Mesenteric fat pad (tissue), 1 donor: ENCODE measurements at regions not wholly inside any gene's neighbourhood (a gene's known extent, or its start where the extent isn't known, plus 50 kb on each side); places are given as distances from the start of the nearest gene placed in this dataset.
A peak's percentile ranks its signal among the peaks of the same experiment; 100 is the strongest.

Experiments used
- DNase-seq: peaks from one replicate; pipeline ENCODE4 v3.0.0-alpha.2; 2020; ENCODE audit warnings: low spot score
- donor health status: DM: yes; HTN: yes; CAD: no.

DNA sequence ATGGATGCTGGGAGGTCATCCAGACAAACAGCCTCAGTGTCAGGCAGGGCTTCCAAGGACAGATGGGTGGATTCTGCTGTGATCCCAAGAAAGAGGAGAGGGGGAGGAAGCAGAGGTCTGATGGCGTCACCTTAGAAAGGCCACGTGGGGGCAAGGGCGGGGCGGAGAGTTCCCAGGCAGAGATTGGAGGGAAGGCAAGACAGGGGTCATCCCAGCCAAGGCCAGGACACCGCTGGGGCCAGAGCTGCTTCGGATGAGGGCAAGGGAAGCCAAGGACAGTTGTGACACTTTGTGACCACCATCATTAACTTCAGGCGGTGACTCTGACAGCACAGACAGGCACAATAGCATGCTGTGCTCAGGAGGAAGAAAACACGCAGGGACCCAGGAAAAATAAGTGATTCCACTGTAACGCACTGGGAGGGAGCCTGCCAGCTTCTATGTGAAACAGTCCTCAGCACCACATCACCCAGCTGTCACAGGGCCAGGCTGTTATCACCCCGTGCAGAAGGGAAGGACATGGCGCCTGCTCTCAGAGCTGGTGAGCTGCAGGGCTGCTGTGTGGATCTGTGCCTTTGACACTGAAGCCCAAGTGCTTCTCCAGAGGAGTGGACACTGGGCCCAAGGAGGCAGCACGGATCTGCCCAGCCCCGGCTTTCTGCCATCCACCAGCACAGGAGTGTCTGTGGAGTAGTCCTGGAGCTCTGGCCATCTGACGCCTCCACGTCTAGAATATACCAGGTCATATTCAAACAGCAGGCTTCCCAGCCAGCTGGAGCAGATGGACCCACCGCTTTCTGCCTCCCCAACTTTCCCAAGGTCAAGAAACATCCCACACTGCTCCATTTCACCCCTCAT, 204.1 kb downstream of the NDUFA10 start:
- DNase-seq, result peak; percentile 84

DNA sequence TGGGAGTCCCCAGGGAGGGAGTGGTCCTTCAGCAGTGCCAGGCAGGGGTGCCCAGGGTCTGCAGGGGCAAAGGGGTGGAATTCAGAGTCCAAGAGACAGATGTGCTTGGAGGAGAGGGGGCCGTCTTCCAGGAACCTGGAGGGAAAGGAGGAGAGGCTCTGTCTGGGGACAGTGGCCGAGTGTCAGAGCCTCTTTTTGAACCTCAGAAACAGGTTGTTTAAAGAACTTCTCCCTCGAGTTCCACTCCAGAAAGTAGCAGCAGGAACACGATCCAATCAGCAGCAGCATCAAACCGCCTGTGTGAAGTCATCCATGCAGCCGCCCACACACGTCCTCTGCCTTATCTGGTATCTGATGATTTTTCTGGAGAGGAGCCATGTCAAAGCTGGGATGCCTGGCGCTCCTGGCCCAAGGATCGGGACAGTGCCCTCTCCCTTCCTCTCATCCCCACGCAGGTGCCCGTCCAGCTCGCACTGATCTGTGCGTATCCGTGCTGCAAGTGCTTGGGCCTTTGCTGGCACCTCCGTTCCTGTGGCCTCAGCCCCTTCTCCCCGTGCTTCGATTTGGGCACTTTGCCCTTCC, 205.1 kb downstream of the NDUFA10 start:
- DNase-seq, result peak; percentile 81

DNA sequence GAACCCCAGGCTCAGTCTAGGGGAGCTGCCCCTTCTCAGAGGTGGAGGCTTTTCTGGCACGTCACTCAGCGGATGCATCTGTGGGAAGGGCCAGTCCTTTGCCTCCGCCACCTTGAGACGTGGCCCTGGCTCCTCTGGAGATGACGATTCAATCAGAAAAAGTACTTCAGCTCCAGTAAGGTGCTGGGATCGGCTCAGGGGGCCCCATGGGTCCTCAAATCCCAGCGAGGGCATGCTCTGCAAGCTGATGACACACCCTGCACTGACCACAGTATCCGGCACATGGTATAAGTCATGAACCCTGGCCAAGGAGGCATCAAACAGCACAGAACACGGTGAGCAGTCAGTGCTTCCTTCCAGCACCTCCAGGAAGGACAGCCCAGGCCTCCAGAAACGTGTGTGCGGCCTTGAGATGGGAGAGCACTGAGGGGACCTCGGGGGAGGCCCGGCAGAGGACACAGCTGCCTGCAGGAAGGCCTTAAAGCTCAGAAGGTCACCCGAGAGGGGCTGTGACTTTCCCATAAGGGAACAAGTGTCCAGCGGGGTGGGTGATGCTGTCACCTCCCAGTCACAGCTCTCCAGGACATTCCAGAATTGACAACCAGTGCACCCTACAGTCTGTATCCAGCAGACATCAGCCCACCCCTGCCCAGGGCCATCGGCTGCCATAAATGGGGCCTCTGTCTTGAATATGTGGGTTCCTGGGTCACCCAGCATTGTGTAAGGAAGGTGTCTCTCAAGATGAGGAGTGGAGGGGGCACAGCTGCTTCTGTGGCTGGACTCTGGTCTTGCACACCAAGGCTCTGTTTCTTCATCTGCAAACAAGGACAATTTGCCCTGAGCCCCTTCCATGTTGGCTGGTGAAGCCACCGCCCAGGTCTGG, 205.8 kb downstream of the NDUFA10 start:
- peak; percentile 86 for DNase-seq

DNA sequence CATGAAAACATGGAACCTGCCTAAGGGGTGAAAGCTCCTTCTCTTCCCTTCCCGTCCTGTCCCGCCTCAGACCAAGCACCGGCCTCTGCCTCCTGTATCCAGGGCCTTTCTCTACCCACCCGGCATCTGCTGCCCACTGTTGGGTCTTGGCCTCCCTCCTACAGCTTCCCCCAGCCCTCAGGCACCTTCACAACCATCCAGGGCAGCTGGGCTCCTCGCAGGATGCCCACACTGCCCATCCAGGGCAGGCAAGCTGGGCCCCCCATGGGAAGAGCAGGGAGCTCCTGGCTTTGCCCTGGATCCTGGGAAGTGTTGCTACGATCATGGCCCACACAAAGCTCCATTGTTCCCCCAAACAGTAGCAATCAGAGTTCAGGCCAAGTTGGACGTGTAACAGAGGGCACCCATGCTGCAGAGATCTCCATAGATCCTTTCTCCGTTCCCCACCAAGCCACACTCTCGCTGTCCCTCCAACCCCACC, 206.6 kb downstream of the NDUFA10 start:
- peak; percentile 84 for DNase-seq

DNA sequence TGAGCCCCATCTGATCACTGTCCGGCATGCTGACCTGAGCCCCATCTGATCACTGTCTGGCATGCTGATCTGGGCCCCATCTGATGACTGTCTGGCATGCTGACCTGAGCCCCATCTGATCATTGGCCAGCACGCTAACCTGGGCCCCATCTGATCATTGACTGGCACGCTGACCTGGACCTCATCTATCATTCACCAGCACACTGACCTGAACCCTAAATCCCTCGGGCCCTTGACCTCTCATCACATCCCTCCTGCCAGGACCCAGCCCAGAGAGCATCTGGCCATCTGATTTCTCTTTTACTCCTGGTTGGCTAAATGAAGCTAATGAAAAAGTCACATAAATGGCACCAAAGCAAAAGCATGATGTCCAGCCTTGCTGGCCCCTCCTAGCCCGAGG, 207.1 kb downstream of the NDUFA10 start:
- DNase-seq, result peak; percentile 88

DNA sequence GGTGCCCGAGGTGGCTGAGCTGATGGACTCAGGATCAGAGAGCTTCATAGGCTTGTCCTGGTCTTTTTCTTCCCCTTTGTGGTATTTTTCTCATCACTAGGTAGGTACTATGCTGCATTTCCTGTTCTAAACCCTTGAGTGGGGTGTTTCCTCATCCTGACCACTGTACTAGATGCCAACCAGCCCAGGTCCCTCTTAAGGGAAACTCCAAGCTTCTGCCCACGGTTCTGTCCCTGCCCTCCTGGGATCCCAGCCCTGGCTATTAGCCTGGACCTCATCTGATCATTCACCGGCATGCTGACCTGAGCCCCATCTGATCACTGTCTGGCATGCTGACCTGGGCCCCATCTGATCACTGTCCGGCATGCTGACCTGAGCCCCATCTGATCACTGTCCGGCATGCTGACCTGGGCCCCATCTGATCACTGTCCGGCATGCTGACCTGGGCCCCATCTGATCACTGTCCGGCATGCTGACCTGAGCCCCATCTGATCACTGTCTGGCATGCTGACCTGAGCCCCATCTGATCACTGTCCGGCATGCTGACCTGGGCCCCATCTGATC, 207.6 kb downstream of the NDUFA10 start:
- DNase-seq, result peak; percentile 55

DNA sequence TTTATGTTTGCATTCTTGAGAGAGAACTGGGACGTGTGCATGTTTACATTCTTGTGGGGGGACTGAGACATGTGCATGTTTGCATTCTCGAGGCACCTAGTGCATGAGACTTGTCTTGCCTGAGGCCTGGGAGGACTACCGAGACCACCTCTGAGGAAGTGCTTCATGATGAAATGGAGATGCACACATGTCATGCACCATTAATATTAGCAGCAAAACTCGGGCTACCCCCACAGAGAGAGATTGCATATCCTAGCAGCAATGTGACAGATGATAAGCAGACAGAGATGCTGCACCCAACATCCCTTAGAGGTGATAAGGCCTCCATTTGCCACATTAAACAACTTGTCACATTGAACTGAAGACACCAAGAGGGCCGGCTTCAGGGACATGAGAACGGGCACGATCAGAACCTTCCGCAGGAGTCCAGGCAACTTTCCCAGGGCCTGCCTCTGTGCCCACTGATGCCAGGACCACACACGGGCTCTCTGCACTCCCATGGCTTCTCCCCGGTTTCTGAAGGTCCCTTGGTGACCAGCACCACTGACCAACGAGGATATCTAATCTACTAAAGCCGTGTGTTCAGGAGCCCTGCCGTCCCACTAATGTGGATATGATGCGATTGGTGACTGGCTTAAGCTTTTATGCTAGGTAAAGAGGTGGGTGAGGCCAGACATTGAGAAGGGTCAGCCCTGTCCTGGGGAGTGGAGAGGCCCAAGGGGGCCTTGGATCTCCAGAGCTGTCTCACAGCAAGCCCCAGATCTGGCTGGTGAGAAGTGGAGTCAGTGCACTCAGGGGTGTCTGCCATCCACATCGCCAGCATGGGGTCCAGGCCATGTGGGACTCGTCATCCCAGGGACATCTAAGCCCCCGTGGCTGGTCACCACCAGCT, 208.3 kb downstream of the NDUFA10 start:
- peak; percentile 80 for DNase-seq

DNA sequence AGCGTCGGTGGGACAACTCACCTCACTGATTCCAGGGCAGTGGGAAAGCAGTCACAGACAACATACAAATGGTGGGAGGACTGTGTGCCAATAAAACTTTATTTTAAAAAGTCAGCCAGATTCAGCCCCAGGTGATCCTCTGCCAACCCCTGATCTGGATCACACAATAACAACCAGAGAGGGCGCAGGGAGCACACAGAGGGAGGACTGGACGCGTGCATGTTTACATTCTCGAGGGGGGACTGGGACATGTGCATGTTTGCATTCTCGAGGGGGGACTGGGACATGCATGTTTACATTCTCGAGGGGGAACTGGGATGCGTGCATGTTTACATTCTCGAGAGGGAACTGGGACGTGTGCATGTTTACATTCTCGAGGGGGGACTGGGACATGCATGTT, 209.5 kb downstream of the NDUFA10 start:
- DNase-seq, result peak; percentile 73

DNA sequence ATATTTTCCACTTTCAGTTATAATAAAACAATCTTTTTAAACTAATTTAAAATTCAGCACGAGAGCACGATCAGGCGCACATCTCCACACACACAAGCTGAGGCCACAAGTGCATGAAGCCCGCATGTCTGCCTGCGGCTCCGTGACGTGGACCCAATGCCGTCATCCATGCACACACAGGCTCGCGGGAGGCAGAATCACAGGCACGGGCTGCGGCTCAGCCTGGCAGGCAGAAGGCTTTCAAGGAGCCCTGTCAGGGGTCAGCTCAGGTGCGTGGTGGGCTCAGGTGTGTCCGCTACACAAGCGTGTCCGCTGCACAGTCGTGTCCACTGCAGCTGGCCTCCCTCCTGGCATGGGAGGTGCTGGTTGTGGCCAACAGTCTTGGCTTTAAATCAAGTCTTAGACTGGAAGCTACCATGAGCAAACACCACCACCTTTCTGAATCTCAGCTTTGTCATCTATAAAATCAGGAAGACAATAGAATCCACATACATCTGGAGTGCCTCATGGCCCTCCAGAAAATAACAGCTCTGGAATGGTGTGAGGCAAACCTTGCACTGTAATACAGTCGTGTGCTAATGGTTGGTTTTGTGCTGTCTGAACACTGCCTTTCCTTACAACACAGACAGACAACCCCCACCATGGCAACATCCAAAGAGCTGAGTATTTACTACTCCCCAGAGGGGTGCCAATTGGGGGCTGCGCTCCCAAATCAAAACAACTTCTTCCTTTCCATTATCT, 210.1 kb downstream of the NDUFA10 start:
- peak; percentile 82 for DNase-seq

DNA sequence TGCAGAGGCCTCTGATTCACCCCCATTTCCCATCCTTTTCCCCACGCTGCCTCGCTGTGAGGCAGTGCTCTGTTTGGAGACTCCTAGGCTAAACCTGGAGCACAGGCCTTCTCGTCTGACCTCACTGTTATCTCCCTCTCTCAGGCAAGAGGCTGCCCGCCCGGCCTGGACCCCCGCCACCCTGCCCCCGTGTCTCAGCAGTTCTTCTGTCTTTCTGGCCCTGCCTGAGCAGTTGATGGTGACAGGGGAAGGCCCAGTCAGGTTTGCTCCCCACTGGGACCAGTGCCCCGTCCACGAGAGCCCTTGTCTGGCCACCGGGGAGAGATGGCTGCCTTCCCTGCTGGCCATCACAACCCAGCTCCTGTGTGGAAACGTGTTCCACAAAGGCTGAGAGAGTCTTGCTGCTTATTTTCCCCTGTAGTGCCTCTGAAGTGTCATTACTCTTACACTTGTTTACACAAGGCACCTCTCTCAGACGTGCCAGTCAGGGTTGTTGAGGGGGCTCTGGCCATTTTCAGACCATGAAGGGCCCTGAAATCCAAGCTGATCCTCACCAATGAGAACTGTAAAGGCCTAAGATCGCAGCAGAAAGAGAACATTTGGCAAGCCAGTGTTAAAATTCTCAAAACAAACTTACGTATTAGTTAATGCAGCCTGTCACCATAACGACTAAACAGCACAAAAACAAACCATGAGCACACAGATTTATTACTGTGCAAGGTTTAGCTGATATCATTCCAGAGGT, 210.9 kb downstream of the NDUFA10 start:
- peak; percentile 77 for DNase-seq

DNA sequence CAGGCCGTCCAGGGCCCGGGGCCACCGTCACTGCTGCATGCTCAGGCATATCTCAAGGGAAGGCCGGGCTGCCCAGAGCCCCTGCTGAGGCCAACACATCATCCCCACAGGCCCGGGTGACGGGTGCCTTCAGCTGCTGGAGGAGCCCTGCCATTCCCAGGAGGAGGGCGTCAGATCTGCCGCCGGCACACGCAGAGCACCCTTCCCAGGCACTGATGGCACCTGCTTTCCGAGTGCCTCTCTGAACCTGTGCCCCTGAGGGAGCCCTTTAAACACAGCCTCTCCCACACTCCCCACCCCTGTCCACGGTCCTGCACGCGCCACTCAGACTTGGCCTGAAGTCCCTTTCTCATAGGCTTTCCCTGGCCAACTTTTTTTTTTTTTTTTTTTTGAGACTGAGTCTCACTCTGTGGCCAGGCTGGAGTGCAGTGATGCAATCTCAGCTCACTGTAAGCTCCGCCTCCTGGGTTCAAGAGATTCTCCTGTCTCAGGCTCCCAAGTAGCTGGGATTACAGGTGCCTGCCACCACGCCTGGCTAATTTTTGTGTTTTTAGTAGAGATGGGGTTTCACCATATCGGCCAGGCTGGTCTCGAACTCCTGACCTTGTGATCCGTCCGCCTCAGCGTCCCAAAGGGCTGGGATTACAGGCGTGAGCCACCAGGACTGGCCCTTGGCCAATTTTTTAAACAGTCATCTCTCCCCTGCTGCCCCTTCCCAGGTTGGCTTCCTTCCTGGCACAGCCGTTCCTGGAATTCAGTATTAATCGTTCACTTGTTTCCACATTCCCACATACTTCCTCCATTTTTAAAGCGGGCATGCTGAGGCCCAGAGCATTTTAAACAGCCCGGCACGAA, 211.7 kb downstream of the NDUFA10 start:
- DNase-seq, result peak; percentile 85

DNA sequence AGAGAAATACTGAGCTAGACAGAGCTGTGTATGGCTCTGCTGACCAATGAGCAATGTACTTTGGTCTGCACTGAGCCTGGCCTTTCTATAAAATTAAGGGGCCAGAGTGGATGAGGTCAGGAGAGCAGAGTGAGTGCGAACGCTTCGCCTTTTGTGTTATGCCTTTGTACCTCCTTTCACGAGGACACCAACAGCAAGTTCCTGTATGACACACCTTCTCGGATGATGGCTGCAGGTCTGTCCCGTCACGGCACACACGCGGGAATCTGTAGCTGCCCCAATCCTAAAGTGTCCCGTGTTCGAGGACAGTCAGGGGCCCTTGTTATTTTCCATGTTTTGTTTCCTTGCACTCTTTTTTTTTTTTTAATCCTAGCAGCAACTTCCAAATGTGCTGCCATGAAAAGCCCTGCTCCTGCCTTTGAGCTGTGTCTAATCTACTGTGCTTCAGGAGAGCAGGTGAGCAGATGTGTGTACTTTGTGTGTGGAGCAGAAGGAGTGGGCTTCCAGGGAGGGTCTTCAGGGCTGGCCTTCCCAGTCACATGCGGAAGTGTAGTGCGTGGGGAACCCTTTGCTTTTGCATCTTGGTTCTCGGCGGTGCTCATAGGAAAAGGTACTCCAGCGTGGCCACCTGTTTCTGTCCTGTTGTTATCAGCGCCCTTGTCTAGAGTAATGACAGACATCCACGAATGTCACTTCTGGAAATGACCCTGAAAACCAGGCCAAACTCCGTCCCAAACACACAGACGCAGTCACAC, 213.2 kb downstream of the NDUFA10 start:
- DNase-seq, result peak; percentile 60

DNA sequence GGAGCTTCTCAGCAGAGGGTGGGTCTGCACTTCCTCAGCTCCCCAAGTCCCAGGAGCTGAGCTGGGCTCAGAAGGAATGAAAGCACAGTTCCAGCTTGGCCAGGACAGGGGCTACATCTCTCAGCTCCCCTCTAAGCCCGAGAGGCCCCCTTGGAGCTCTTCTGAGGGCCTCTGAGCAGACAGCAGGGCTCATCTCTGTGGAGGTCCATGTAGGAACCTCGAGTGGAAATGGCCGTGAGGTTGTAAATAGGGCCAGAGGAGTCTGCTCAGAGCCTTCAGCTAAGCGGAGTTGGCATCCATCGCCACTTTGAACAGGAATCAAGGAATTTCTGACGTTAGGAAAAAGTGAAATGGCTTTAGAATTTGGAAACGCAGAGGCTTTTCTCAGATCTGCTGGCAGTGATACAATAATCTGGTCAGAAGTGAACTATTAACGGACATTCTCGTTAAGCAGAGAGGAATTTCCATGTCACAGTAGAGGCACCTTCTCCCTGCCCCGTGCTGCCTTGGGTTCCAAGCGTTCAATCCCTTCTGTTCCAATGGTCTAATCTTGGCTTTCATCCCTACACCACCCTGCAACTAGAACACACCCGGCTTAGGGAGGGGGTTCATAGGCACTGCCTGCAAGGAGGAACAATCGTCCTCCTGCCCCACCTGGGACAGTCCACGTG, 213.9 kb downstream of the NDUFA10 start:
- DNase-seq, result peak; percentile 81

DNA sequence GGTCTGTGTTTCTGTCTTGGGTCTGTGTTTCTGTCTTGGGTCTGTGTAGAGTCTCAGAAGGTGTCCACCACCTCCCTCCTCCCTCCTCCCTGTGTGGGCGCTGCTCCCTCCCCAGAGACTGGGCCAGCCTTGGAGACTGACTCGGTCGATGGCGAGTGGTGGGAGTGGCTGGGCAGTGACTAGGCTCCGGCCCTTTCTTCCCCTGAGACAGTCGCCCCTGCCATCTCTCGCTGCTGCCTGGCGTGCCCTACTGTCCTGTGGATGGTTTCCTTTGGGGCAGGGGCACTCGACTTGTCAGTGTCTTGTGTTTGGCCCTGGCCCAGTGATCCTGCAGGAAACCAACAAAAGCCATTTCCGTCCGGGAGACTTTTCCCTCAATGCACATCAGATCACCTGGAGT, 215.8 kb downstream of the NDUFA10 start:
- peak; percentile 88 for DNase-seq

DNA sequence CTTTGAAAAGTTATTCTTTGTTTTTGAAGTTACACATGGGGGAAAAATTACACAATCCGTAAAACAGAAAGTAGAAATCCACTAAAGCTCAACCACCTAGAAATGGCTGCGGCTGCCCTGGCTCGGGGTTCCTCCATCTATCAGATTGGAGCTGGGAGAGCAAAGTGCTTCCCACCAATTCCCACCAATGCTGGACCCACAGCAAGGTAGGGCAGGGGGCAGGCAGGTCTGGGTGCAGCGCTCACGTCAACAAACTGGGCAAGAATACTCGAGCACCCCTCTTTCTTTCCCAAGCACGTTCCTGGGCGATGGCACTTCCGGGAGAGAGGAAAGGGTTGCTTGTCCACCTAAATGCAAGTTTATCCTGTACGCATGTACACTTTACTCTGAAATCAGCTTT, 217.6 kb downstream of the NDUFA10 start:
- peak; percentile 74 for DNase-seq

DNA sequence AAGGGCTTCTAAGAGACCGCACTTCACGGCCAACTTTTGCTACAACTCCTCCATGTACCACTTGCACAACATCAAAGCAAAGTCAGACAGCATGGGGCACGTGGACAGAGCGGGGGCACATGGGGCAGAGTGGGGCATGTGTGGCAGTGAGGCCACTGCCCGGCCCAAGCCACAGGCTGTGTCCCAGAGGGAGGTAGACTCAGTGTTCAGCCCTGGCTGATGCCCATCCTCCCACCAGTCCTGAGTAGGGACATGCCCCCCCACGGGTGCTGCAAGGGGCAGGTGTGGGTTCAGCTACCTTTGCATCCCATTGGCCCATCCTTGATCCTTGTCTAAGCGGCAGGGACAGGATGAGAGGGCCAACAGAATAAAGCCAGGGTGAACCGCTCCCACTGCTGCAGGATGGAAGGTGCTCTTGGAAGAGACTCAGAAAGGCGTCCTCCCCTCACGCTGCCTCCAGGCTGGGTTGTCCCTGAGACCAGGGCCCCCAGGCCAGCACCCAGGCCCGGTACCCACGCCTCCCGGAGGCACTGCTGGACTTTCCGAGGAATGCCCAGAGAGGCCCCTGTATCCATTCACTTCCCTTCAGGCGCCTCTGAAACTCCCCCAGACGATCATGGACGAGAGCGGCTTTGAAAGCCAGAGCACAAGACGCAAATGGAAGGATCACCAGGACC, 218.2 kb downstream of the NDUFA10 start:
- peak; percentile 84 for DNase-seq
